ENCODE measurements at regions not wholly inside any gene's neighbourhood (a gene's known extent, or its start where the extent isn't known, plus 50 kb on each side); places are given as distances from the start of the nearest gene placed in this dataset.

- DNase-seq (ENCODE audit: insufficient read length, low spot score) (no peak), FAIRE-seq (no peak)
- TF ChIP-seq, protein P1, sequence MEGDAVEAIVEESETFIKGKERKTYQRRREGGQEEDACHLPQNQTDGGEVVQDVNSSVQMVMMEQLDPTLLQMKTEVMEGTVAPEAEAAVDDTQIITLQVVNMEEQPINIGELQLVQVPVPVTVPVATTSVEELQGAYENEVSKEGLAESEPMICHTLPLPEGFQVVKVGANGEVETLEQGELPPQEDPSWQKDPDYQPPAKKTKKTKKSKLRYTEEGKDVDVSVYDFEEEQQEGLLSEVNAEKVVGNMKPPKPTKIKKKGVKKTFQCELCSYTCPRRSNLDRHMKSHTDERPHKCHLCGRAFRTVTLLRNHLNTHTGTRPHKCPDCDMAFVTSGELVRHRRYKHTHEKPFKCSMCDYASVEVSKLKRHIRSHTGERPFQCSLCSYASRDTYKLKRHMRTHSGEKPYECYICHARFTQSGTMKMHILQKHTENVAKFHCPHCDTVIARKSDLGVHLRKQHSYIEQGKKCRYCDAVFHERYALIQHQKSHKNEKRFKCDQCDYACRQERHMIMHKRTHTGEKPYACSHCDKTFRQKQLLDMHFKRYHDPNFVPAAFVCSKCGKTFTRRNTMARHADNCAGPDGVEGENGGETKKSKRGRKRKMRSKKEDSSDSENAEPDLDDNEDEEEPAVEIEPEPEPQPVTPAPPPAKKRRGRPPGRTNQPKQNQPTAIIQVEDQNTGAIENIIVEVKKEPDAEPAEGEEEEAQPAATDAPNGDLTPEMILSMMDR (IDR thresholded peaks at IDR 0.05; ENCODE audit: insufficient read depth, missing control alignments): no peak
Observed at GRCh38 chr4:71841336-71841735, 57.5 kb upstream of the GC start.

- TF ChIP-seq, protein P1 (IDR thresholded peaks at IDR 0.05; ENCODE audit: insufficient read depth, missing control alignments): no peak
- FAIRE-seq: no peak
Observed at GRCh38 chr4:71847300-71847699, 63.4 kb upstream of the GC start.

DNA sequence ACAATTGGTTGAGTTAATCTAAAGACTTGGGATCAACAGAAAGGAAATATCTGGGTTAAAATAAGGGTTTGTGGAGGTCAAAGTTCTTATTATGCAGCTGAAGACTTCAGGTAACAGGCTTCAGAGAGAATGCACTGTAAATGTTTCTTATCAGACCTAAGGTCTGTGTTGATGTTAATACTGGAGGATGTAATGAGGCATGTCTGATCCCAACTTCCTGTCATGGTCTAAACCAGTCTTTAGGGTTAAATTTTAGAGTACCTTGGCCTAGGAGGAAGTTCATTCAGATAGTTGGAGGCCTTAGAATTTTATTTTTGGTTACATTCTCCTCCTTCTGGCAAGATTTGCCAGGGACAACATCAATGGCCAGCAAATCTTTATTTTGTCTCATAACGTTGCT is 72.1 kb upstream of the GC start:
- no peak for FAIRE-seq
- TF ChIP-seq, protein P1 (IDR thresholded peaks at IDR 0.05; ENCODE audit: insufficient read depth, missing control alignments): no peak
- no peak for DNase-seq (ENCODE audit: insufficient read length, low spot score)

More at GRCh38 chr4:71847300-71847699, 63.4 kb upstream of the GC start:
- DNase-seq (ENCODE audit: insufficient read length, low spot score): no peak

GRCh38 chr4:71857713-71858451 is 74.0 kb upstream of the GC start:
- FAIRE-seq: no peak
- no peak for DNase-seq (ENCODE audit: insufficient read length, low spot score)
- TF ChIP-seq, protein P1 (IDR thresholded peaks at IDR 0.05; ENCODE audit: insufficient read depth, missing control alignments): no peak

DNA sequence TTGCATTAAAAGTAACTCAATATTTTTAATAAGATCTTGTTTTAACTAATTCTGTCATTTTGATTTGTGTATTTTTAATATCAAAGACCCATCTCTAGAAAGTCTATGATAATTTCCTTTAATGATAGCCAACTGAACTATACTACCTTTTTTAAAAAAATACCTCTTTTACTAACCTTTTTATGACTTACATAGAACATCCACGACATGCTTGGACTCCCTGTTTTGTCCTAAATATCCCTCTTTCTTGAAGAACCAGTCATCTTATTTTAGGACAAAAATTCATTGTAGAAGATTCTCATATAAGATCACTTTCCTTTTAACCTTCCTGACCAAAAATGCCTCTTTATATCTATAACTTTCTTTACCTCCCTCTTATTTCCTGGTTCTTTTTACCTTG is 76.8 kb upstream of the GC start:
- DNase-seq (ENCODE audit: insufficient read length, low spot score) (no peak), FAIRE-seq (no peak)
- TF ChIP-seq, protein P1 (IDR thresholded peaks at IDR 0.05; ENCODE audit: insufficient read depth, missing control alignments): no peak

- TF ChIP-seq, protein P1 (IDR thresholded peaks at IDR 0.05; ENCODE audit: insufficient read depth, missing control alignments): no peak
- FAIRE-seq (no peak), DNase-seq (ENCODE audit: insufficient read length, low spot score) (no peak)
Observed at GRCh38 chr4:71862315-71862714, 78.4 kb upstream of the GC start.

GRCh38 chr4:71863457-71863856 is 79.6 kb upstream of the GC start:
- no peak for FAIRE-seq
- no peak for DNase-seq (ENCODE audit: insufficient read length, low spot score)
- TF ChIP-seq, protein P1 (IDR thresholded peaks at IDR 0.05; ENCODE audit: insufficient read depth, missing control alignments): no peak
